ENCODE measurements at regions not wholly inside any gene's neighbourhood (a gene's known extent, or its start where the extent isn't known, plus 50 kb on each side); places are given as distances from the start of the nearest gene placed in this dataset.
"Not testable (repeated sequence)": the region's sequence is repeated elsewhere in the genome, so short reads cannot be mapped to it uniquely, and the experiment has no call there.

- Histone ChIP-seq H3K36me3 (replicated peaks; ENCODE audit: control insufficient read depth, insufficient read depth, low read length) (no peaks in the 10 kb centered on the region), H3K27me3 (ENCODE audit: control insufficient read depth, insufficient read depth, low read length) (no peaks in the 10 kb centered on the region; the same call in 1 of the 2 replicates), H3K4me3 (ENCODE audit: insufficient read depth, low read depth, low read length) (no peak overlapping the region)
- DNase-seq: no peak
Observed at GRCh38 chr7:106561151-106561550, 99.8 kb downstream of the CCDC71L start.

GRCh38 chr7:106560482-106560881 lies 100.5 kb downstream of the CCDC71L start:
- Histone ChIP-seq H3K27me3 (ENCODE audit: control insufficient read depth, insufficient read depth, low read length) (no peaks in the 10 kb centered on the region; the same call in 1 of the 2 replicates), H3K4me3 (ENCODE audit: insufficient read depth, low read depth, low read length) (no peak overlapping the region), H3K36me3 (replicated peaks; ENCODE audit: control insufficient read depth, insufficient read depth, low read length) (no peaks in the 10 kb centered on the region)
- DNase-seq: no peak

- DNase-seq; H3K27me3 ChIP-seq (ENCODE audit: control insufficient read depth, insufficient read depth, low read length): not testable (repeated sequence)
Observed at GRCh38 chr7:106556244-106556643, 104.7 kb downstream of the CCDC71L start.

GRCh38 chr7:106554623-106555022 lies 106.3 kb downstream of the CCDC71L start:
- not testable (repeated sequence) for H3K27me3 ChIP-seq (ENCODE audit: control insufficient read depth, insufficient read depth, low read length); H3K36me3 ChIP-seq (replicated peaks; ENCODE audit: control insufficient read depth, insufficient read depth, low read length); DNase-seq; H3K4me3 ChIP-seq (ENCODE audit: insufficient read depth, low read depth, low read length)

More at GRCh38 chr7:106556244-106556643, 104.7 kb downstream of the CCDC71L start:
- H3K36me3 ChIP-seq (replicated peaks; ENCODE audit: control insufficient read depth, insufficient read depth, low read length); H3K4me3 ChIP-seq (ENCODE audit: insufficient read depth, low read depth, low read length): not testable (repeated sequence)

- H3K27me3 ChIP-seq (ENCODE audit: control insufficient read depth, insufficient read depth, low read length): no peaks in the 10 kb centered on the region
- H3K4me3 ChIP-seq (ENCODE audit: insufficient read depth, low read depth, low read length): no peak overlapping the region
- H3K36me3 ChIP-seq (replicated peaks; ENCODE audit: control insufficient read depth, insufficient read depth, low read length): no peaks in the 10 kb centered on the region
- no peak for DNase-seq
Observed at GRCh38 chr7:106553446-106553836, 107.5 kb downstream of the CCDC71L start.

- no peak for DNase-seq
- H3K27me3 ChIP-seq (ENCODE audit: control insufficient read depth, insufficient read depth, low read length): no peaks in the 10 kb centered on the region
- H3K36me3 ChIP-seq (replicated peaks; ENCODE audit: control insufficient read depth, insufficient read depth, low read length): no peaks in the 10 kb centered on the region
- H3K4me3 ChIP-seq (ENCODE audit: insufficient read depth, low read depth, low read length): no peak overlapping the region
Observed at GRCh38 chr7:106552645-106553445, 108.1 kb downstream of the CCDC71L start.

- H3K4me3 ChIP-seq (ENCODE audit: insufficient read depth, low read depth, low read length): no peak overlapping the region
- DNase-seq: no peak
- H3K36me3 ChIP-seq (replicated peaks; ENCODE audit: control insufficient read depth, insufficient read depth, low read length): no peaks in the 10 kb centered on the region
- no peaks in the 10 kb centered on the region for H3K27me3 ChIP-seq (ENCODE audit: control insufficient read depth, insufficient read depth, low read length)
Observed at GRCh38 chr7:106551936-106552335, 109.0 kb downstream of the CCDC71L start.

GRCh38 chr7:106548491-106548890 lies 112.5 kb downstream of the CCDC71L start:
- H3K36me3 ChIP-seq (replicated peaks; ENCODE audit: control insufficient read depth, insufficient read depth, low read length): no peaks in the 10 kb centered on the region
- DNase-seq: no peak
- no peaks in the 10 kb centered on the region for H3K27me3 ChIP-seq (ENCODE audit: control insufficient read depth, insufficient read depth, low read length)

GRCh38 chr7:106545275-106545674 lies 115.7 kb downstream of the CCDC71L start:
- Histone ChIP-seq H3K27me3 (ENCODE audit: control insufficient read depth, insufficient read depth, low read length) (no peaks in the 10 kb centered on the region), H3K36me3 (replicated peaks; ENCODE audit: control insufficient read depth, insufficient read depth, low read length) (no peaks in the 10 kb centered on the region), H3K4me3 (ENCODE audit: insufficient read depth, low read depth, low read length) (no peak overlapping the region)
- DNase-seq: no peak

More at GRCh38 chr7:106548491-106548890, 112.5 kb downstream of the CCDC71L start:
- H3K4me3 ChIP-seq (ENCODE audit: insufficient read depth, low read depth, low read length): no peak overlapping the region

GRCh38 chr7:106543221-106543757 lies 117.7 kb downstream of the CCDC71L start:
- DNase-seq: no peak
- no peaks in the 10 kb centered on the region for H3K27me3 ChIP-seq (ENCODE audit: control insufficient read depth, insufficient read depth, low read length)
- H3K36me3 ChIP-seq (replicated peaks; ENCODE audit: control insufficient read depth, insufficient read depth, low read length): no peaks in the 10 kb centered on the region

GRCh38 chr7:106542550-106543220 lies 118.3 kb downstream of the CCDC71L start:
- no peaks in the 10 kb centered on the region for H3K36me3 ChIP-seq (replicated peaks; ENCODE audit: control insufficient read depth, insufficient read depth, low read length)
- peak; percentile 69 for DNase-seq
- H3K27me3 ChIP-seq (ENCODE audit: control insufficient read depth, insufficient read depth, low read length): no peaks in the 10 kb centered on the region
- no peak overlapping the region for H3K4me3 ChIP-seq (ENCODE audit: insufficient read depth, low read depth, low read length)

More at GRCh38 chr7:106543221-106543757, 117.7 kb downstream of the CCDC71L start:
- H3K4me3 ChIP-seq (ENCODE audit: insufficient read depth, low read depth, low read length): no peak overlapping the region

GRCh38 chr7:106538638-106539037 lies 122.3 kb downstream of the CCDC71L start:
- Histone ChIP-seq H3K36me3 (replicated peaks; ENCODE audit: control insufficient read depth, insufficient read depth, low read length) (no peaks in the 10 kb centered on the region), H3K4me3 (ENCODE audit: insufficient read depth, low read depth, low read length) (no peak overlapping the region), H3K27me3 (ENCODE audit: control insufficient read depth, insufficient read depth, low read length) (no peaks in the 10 kb centered on the region)
- no peak for DNase-seq

GRCh38 chr7:106537119-106537518 lies 123.8 kb downstream of the CCDC71L start:
- Histone ChIP-seq H3K27me3 (ENCODE audit: control insufficient read depth, insufficient read depth, low read length) (no peaks in the 10 kb centered on the region), H3K4me3 (ENCODE audit: insufficient read depth, low read depth, low read length) (no peak overlapping the region), H3K36me3 (replicated peaks; ENCODE audit: control insufficient read depth, insufficient read depth, low read length) (no peaks in the 10 kb centered on the region)
- no peak for DNase-seq

GRCh38 chr7:106536079-106536478 lies 124.9 kb downstream of the CCDC71L start:
- no peak overlapping the region for H3K4me3 ChIP-seq (ENCODE audit: insufficient read depth, low read depth, low read length)
- H3K36me3 ChIP-seq (replicated peaks; ENCODE audit: control insufficient read depth, insufficient read depth, low read length): no peaks in the 10 kb centered on the region
- H3K27me3 ChIP-seq (ENCODE audit: control insufficient read depth, insufficient read depth, low read length): no peaks in the 10 kb centered on the region
- no peak for DNase-seq
